ENCODE measurements at regions not wholly inside any gene's neighbourhood (a gene's known extent, or its start where the extent isn't known, plus 50 kb on each side); places are given as distances from the start of the nearest gene placed in this dataset.

GRCh38 chr4:143282211-143282707, 54.4 kb upstream of the GAB1 start (continued):
- TF ChIP-seq CHD7 (IDR thresholded peaks at IDR 0.05; ENCODE audit: insufficient replicate concordance, low read length) (no peak), NRF1 (IDR thresholded peaks at IDR 0.05; ENCODE audit: low read depth, low read length) (no peak), KDM1A (IDR thresholded peaks at IDR 0.05; ENCODE audit: borderline replicate concordance, low read length) (no peak), CBX8 (IDR thresholded peaks at IDR 0.05; ENCODE audit: borderline replicate concordance, low read depth, low read length) (no peak), JUND (IDR thresholded peaks at IDR 0.05; ENCODE audit: low read length) (no peak), SIN3A (conservative IDR thresholded peaks at IDR 0.05 in 1 of 2, IDR thresholded peaks at IDR 0.05 in 1 of 2; ENCODE audit: low read depth in 1 of 2, low read length in 2 of 2) (no peak), TAF7 (optimal IDR thresholded peaks at IDR 0.05; ENCODE audit: borderline replicate concordance, low read depth, low read length) (no peak), SUZ12 (IDR thresholded peaks at IDR 0.05; ENCODE audit: low read length) (no peak), BRCA1 (IDR thresholded peaks at IDR 0.05; ENCODE audit: low read depth, low read length) (no peak), RBBP5 (IDR thresholded peaks at IDR 0.05; ENCODE audit: borderline replicate concordance, low read depth, low read length) (no peak), TCF12 (IDR thresholded peaks at IDR 0.05; ENCODE audit: low read depth, low read length) (no peak), CBX5 (IDR thresholded peaks at IDR 0.05; ENCODE audit: low read depth, low read length) (no peak)
